K562 (cell line): ENCODE measurements at regions not wholly inside any gene's neighbourhood (a gene's known extent, or its start where the extent isn't known, plus 50 kb on each side); places are given as distances from the start of the nearest gene placed in this dataset.
A peak's percentile ranks its signal among the peaks of the same experiment; 100 is the strongest.
"Not testable (repeated sequence)": the region's sequence is repeated elsewhere in the genome, so short reads cannot be mapped to it uniquely, and the experiment has no call there.

Source experiments
- ATAC-seq: fragments of 200-7000 bp; cut with Tn5 transposase; 3 replicates; pipeline ENCODE4 v1.9.1; 2020; ENCODE audit warnings: moderate library complexity
- BruUV-seq: library from RNA; stranded (reverse); fragments of 400-500 nt; replicated peaks from 2 replicates; lab custom pipeline; 2021; lab: Mats Ljungman, UMichigan
- CTCF ChIA-PET: fragments of 300-600 bp; formaldehyde crosslinking; extraction: SDS; loops from one replicate; lab custom pipeline; 2021; ENCODE audit warnings: low intra/inter-chr PET ratio; lab: Yijun Ruan, JAX
- POLR2A ChIA-PET: fragments of 300-600, 350-650 bp; sonication (Branson Sonifier 250); formaldehyde crosslinking; extraction: SDS; loops from one replicate; lab custom pipeline; 2021; ENCODE audit warnings: antibody characterized with exemption, inconsistent platforms; lab: Yijun Ruan, JAX
- DNase-seq, 4 experiments: peaks; one replicate each; pipeline versions ENCODE4 v3.0.0 to v3.0.0-alpha.2; 2011 to 2018; ENCODE audit warnings: low spot score in 3 of 4, mixed read lengths in 3 of 4; ENCODE audit errors: extremely low read depth in 1 of 4
- FAIRE-seq: peaks from 2 replicates; lab custom pipeline; 2011; peaks lifted over from hg19 to GRCh38; lab: Jason Lieb, UNC
- H2AFZ ChIP-seq: 2 replicates; pipeline ENCODE4 v1.6.0; 2011; ENCODE audit warnings: low read depth, low read length, control low read depth, inconsistent platforms
- H3K27ac ChIP-seq: fragments of 200-600 bp; 3 replicates; pipeline ENCODE4 v1.8.0; 2011; ENCODE audit warnings: low read depth, mild to moderate bottlenecking, control low read depth, inconsistent platforms, low read length, moderate library complexity, mixed read lengths; ENCODE audit errors: extremely low read depth
- H3K27me3 ChIP-seq, 2 experiments: fragments of 300-600 bp in 1 of 2; 2 replicates in 1 of 2; 3 replicates in 1 of 2; pipeline versions ENCODE4 v1.6.0 to v1.8.0; 2011; ENCODE audit warnings: inconsistent platforms in 2 of 2, low read length in 2 of 2, mild to moderate bottlenecking in 1 of 2, mixed read lengths in 1 of 2, moderate library complexity in 1 of 2; ENCODE audit not compliant: control insufficient read depth in 2 of 2, insufficient read depth in 2 of 2
- H3K36me3 ChIP-seq: fragments of 300-600 bp; 3 replicates; pipeline ENCODE4 v1.8.0; 2011; ENCODE audit warnings: mild to moderate bottlenecking, low read length, inconsistent platforms; ENCODE audit not compliant: control insufficient read depth, insufficient read depth
- H3K4me1 ChIP-seq, 2 experiments: fragments of 200-600 bp in 1 of 2; replicated peaks in 1 of 2; 2 replicates in 1 of 2; 3 replicates in 1 of 2; pipeline versions ENCODE4 v1.5.1 to v1.8.0; 2011; ENCODE audit warnings: inconsistent platforms in 2 of 2, low read length in 2 of 2, mild to moderate bottlenecking in 1 of 2, mixed read lengths in 1 of 2, moderate library complexity in 1 of 2; ENCODE audit not compliant: control insufficient read depth in 2 of 2, insufficient read depth in 2 of 2
- H3K4me2 ChIP-seq: 2 replicates; pipeline ENCODE4 v1.6.1; 2011; ENCODE audit warnings: low read length, control low read depth, inconsistent platforms, mixed read lengths; ENCODE audit not compliant: insufficient read depth
- H3K4me3 ChIP-seq: fragments of 200-600 bp; sonication (generic), shearing (Covaris generic); 2 replicates; pipeline ENCODE4 v1.5.1; 2016; ENCODE audit warnings: control low read depth, inconsistent platforms
- H3K79me2 ChIP-seq: fragments of 200-600 bp; 3 replicates; pipeline ENCODE4 v1.8.0; 2011; ENCODE audit warnings: low read length, inconsistent platforms; ENCODE audit not compliant: control insufficient read depth, insufficient read depth
- H3K9ac ChIP-seq, 2 experiments: 2 replicates each; pipeline versions ENCODE4 v1.6.0 to v1.6.1; 2011; ENCODE audit warnings: low read depth in 2 of 2, low read length in 2 of 2, control low read depth in 1 of 2, inconsistent platforms in 1 of 2, mild to moderate bottlenecking in 1 of 2, mixed read lengths in 1 of 2; ENCODE audit not compliant: insufficient read depth in 1 of 2
- H3K9me1 ChIP-seq: one replicate; pipeline ENCODE4 v1.6.0; 2011; ENCODE audit warnings: inconsistent platforms, mild to moderate bottlenecking, low read length, moderate library complexity; ENCODE audit not compliant: control insufficient read depth, insufficient read depth
- H3K9me3 ChIP-seq: replicated peaks from 2 replicates; pipeline ENCODE4 v1.5.1; 2011; ENCODE audit warnings: low read depth, low read length, inconsistent platforms; ENCODE audit not compliant: control insufficient read depth, insufficient read depth
- H4K20me1 ChIP-seq: replicated peaks from 2 replicates; pipeline ENCODE4 v1.6.1; 2011; ENCODE audit warnings: low read length, inconsistent platforms, mixed read lengths; ENCODE audit not compliant: control insufficient read depth, insufficient read depth
- ZNF354B ChIP-seq: fragments of 250-450 bp; sonication (Bioruptor Pico); IDR thresholded peaks from 2 replicates; pipeline ENCODE4 v1.4.0; 2020
- ZNF507 ChIP-seq: conservative IDR thresholded peaks from 2 replicates; pipeline ENCODE4 v1.6.1; 2017; ENCODE audit warnings: missing genetic modification characterization, missing compliant biosample characterization
- WGBS: fragments of 100-300 bp; shearing (Covaris generic); methylation state at CpG from one replicate; pipeline ENCODE4 v1.1.6; 2016; ENCODE audit warnings: low coverage, mixed read lengths; ENCODE audit not compliant: insufficient coverage; ENCODE audit errors: missing lambda C conversion rate; 5-methylcytosine and 5-hydroxymethylcytosine counted together
- in situ Hi-C: fragments of 300-500 bp; cut with MboI; formaldehyde crosslinking; loops from 4 replicates; pipeline ENCODE4 v1.15.0; 2018; ENCODE audit warnings: inconsistent platforms, mixed read lengths
- intact Hi-C: fragments of 100-400 bp; cut with micrococcal nuclease; formaldehyde crosslinking; loops from 2 replicates; pipeline ENCODE4 v1.14.2; 2022

DNA sequence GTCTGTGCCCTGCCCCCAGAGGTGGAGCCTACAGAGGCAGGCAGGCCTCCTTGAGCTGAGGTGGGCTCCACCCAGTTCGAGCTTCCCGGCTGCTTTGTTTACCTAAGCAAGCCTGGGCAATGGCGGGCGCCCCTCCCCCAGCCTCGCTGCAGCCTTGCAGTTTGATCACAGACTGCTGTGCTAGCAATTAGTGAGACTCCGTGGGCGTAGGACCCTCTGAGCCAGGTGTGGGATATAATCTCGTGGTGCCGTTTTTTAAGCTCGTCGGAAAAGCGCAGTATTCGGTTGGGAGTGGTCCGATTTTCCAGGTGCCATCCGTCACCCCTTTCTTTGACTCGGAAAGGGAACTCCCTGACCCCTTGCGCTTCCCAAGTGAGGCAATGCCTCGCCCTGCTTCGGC is 383.1 kb upstream of the ZEB2 start:
- H3K4me1 ChIP-seq, ATAC-seq, in situ Hi-C loops, H4K20me1 ChIP-seq, H2AFZ ChIP-seq, BruUV-seq, H3K9me3 ChIP-seq, H3K36me3 ChIP-seq, H3K9me1 ChIP-seq, intact Hi-C loops, H3K79me2 ChIP-seq, H3K4me2 ChIP-seq, H3K4me3 ChIP-seq, FAIRE-seq, H3K9ac ChIP-seq, CTCF ChIA-PET, H3K27me3 ChIP-seq, DNase-seq, H3K27ac ChIP-seq: not testable (repeated sequence)
- WGBS: 58% methylated on average over 14 of the region's 19 CpGs
- POLR2A ChIA-PET: interaction anchor here (0.7 kb wide), 1 partner anchor 461 kb away, joined by 3 read pairs; no protein-coding TSS in a partner anchor

- in situ Hi-C loops, H4K20me1 ChIP-seq, H3K79me2 ChIP-seq, POLR2A ChIA-PET, FAIRE-seq, intact Hi-C loops, CTCF ChIA-PET, H3K4me2 ChIP-seq, DNase-seq, BruUV-seq, H3K9me1 ChIP-seq, H3K27me3 ChIP-seq, H3K9ac ChIP-seq, ATAC-seq, H3K36me3 ChIP-seq, H3K9me3 ChIP-seq, H3K4me1 ChIP-seq, H3K27ac ChIP-seq, H3K4me3 ChIP-seq, H2AFZ ChIP-seq: not testable (repeated sequence)
- 0% methylated on average over 1 of the region's 4 CpGs for WGBS
- peak; percentile 73 for TF ChIP-seq ZNF354B (CRISPR knock-in tag)
- TF ChIP-seq ZNF507 (tag): peak; percentile 95
These were observed 381.5 kb upstream of the ZEB2 start for GRCh38 chr2:144901386-144901785.
